Right lobe of liver (tissue), 6 donors: ENCODE measurements at regions not wholly inside any gene's neighbourhood (a gene's known extent, or its start where the extent isn't known, plus 50 kb on each side); places are given as distances from the start of the nearest gene placed in this dataset.
"Not testable (repeated sequence)": the region's sequence is repeated elsewhere in the genome, so short reads cannot be mapped to it uniquely, and the experiment has no call there.

Experiments
- ATAC-seq, 4 donors: fragments of 200-7000 bp; cut with Tn5 transposase; one replicate each; pipeline ENCODE4 v1.9.1; 2020; ENCODE audit warnings: mild to moderate bottlenecking in 4 of 4, moderate library complexity in 4 of 4
- DNase-seq, 3 donors: peaks; one replicate each; pipeline ENCODE4 v3.0.0-alpha.2; 2020
- H3K27ac ChIP-seq, 3 donors: fragments of 200-600 bp; one replicate each; pipeline ENCODE4 v1.8.0; 2022
- H3K27me3 ChIP-seq, 2 donors: fragments of 200-600 bp; one replicate each; pipeline ENCODE4 v1.8.0; 2022
- H3K36me3 ChIP-seq, 4 donors: fragments of 200-600 bp; sonication (generic) in 1 of 4; one replicate each; pipeline versions ENCODE4 v1.5.1 to v1.8.0; 2017 to 2022; ENCODE audit warnings: control low read depth in 1 of 4
- H3K4me1 ChIP-seq, 4 donors: fragments of 200-600 bp; sonication (generic) in 1 of 4; one replicate each; pipeline versions ENCODE4 v1.5.1 to v1.8.0; 2017 to 2022; ENCODE audit warnings: control low read depth in 1 of 4
- H3K4me3 ChIP-seq, 3 donors: fragments of 200-600 bp; one replicate each; pipeline ENCODE4 v1.8.0; 2022
- H3K9me3 ChIP-seq, 4 donors: fragments of 200-600 bp; sonication (generic) in 1 of 4; one replicate each; pipeline versions ENCODE4 v1.5.1 to v1.8.0; 2017 to 2022; ENCODE audit warnings: control low read depth in 1 of 4
- POLR2A ChIP-seq: fragments of 450-650 bp; IDR thresholded peaks from one replicate; pipeline ENCODE4 v1.6.1; 2017; ENCODE audit warnings: antibody characterized with exemption, mild to moderate bottlenecking
- WGBS: methylation state at CpG from one replicate; pipeline ENCODE4 v1.1.6; 2018; ENCODE audit warnings: low coverage, low lambda C conversion rate; ENCODE audit not compliant: insufficient coverage; ENCODE audit errors: missing lambda C conversion rate; 5-methylcytosine and 5-hydroxymethylcytosine counted together
- intact Hi-C, 2 donors: fragments of 100-400 bp; cut with DNase I; formaldehyde crosslinking; loops; one replicate each; pipeline versions ENCODE4 v1.11.2 to v1.14.1; 2022
- TF ChIP-seq, protein P1 (sequence below), 4 donors: fragments of 200-600 bp in 3 of 4; fragments of 450-650 bp in 1 of 4; IDR thresholded peaks; one replicate each; pipeline versions ENCODE4 v1.5.1 to v1.8.0; 2016 to 2022; ENCODE audit warnings: antibody characterized with exemption in 4 of 4, mild to moderate bottlenecking in 2 of 4
- donor health status: DM: no; HTN: yes; CAD: no.
- donor health status: DM: no; HTN: no; CAD: no.
- donor health status: DM: no; HTN: no; CAD: no.
- donor health status: DM: no; HTN: yes; CAD: no.
- donor health status: DM: no; HTN: yes; CAD: no.

DNA sequence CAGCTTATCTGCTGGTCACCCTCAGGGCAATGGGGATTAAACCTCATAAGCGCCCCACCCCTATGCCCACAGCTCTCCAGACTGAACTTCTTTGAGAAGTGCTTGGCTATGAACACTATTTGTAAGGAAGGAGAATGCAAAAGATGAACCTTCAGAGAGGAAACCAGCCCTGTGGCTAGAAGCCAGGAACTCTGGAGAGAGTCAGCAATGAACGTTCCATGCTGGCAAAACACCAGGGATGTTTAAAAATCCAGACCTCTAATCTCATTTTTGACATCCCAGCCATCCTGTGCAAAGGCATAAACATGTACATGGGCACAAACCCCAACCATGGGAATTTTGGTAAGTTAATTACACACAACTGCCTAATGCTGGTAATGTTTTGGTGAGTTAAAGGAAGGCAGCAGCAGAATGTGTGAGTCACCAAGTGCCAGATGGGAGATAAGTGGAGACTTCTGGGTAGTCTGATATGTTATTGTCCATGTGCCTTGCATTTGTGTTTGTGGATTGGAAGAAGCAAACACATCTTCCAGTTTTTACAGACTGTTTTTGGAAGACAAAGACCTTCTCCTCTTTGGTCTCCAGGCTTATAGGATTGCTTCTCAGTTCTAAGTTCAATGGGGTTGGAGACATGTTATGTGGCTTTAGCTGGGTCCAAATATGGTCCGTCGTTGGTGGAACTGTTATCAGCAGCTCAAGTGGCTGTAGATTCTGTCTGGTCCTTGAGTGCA is 174.1 kb upstream of the ETV3 start:
- ATAC-seq (peak in 3 of 4 donors; percentile 19 to 38 (median 31)), DNase-seq (peak in 1 of 3 donors; percentile 57)
- intact Hi-C loops = no loop called here
- 46% methylated on average over 4 of the region's 4 CpGs for WGBS
- Histone ChIP-seq H3K36me3 (no peaks in the 10 kb centered on the region), H3K4me3 (no peak overlapping the region), H3K9me3 (no peaks in the 10 kb centered on the region), H3K4me1 (peaks cover 0 to 23% (median 7%) of the 10 kb centered on the region in 4 donors), H3K27me3 (no peaks in the 10 kb centered on the region), H3K27ac (no peak overlapping the region)
- TF ChIP-seq, protein P1, sequence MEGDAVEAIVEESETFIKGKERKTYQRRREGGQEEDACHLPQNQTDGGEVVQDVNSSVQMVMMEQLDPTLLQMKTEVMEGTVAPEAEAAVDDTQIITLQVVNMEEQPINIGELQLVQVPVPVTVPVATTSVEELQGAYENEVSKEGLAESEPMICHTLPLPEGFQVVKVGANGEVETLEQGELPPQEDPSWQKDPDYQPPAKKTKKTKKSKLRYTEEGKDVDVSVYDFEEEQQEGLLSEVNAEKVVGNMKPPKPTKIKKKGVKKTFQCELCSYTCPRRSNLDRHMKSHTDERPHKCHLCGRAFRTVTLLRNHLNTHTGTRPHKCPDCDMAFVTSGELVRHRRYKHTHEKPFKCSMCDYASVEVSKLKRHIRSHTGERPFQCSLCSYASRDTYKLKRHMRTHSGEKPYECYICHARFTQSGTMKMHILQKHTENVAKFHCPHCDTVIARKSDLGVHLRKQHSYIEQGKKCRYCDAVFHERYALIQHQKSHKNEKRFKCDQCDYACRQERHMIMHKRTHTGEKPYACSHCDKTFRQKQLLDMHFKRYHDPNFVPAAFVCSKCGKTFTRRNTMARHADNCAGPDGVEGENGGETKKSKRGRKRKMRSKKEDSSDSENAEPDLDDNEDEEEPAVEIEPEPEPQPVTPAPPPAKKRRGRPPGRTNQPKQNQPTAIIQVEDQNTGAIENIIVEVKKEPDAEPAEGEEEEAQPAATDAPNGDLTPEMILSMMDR (IDR thresholded peaks at IDR 0.05) = no peak
- no peak for TF ChIP-seq POLR2A

DNA sequence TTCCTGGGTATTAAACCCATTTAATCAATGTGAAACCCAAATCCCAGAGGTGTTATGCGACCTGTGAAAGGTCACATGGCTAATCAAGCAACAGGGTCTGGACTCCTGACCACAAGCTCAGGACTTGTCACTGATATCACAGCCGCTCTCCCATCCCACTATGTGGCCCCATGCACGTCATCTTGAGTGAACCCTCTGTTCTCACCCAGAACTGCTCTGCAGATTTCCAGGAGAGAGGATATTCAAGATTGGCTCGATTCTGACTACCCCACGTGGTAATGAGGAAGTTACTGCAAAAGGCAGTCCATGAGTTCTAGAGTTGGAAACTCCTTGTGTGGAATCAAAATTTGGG is 173.5 kb upstream of the ETV3 start:
- ATAC-seq = no peak
- H3K9me3 ChIP-seq = no peaks in the 10 kb centered on the region
- intact Hi-C loops = no loop called here
- no peak overlapping the region for H3K4me3 ChIP-seq
- 39% methylated on average over 5 of the region's 5 CpGs for WGBS
- no peak for DNase-seq
- H3K27me3 ChIP-seq = no peaks in the 10 kb centered on the region
- TF ChIP-seq POLR2A = no peak
- TF ChIP-seq, protein P1 (IDR thresholded peaks at IDR 0.05) = no peak
- peaks cover 0 to 23% (median 7%) of the 10 kb centered on the region in 4 donors for H3K4me1 ChIP-seq
- no peaks in the 10 kb centered on the region for H3K36me3 ChIP-seq
- no peak overlapping the region for H3K27ac ChIP-seq

DNA sequence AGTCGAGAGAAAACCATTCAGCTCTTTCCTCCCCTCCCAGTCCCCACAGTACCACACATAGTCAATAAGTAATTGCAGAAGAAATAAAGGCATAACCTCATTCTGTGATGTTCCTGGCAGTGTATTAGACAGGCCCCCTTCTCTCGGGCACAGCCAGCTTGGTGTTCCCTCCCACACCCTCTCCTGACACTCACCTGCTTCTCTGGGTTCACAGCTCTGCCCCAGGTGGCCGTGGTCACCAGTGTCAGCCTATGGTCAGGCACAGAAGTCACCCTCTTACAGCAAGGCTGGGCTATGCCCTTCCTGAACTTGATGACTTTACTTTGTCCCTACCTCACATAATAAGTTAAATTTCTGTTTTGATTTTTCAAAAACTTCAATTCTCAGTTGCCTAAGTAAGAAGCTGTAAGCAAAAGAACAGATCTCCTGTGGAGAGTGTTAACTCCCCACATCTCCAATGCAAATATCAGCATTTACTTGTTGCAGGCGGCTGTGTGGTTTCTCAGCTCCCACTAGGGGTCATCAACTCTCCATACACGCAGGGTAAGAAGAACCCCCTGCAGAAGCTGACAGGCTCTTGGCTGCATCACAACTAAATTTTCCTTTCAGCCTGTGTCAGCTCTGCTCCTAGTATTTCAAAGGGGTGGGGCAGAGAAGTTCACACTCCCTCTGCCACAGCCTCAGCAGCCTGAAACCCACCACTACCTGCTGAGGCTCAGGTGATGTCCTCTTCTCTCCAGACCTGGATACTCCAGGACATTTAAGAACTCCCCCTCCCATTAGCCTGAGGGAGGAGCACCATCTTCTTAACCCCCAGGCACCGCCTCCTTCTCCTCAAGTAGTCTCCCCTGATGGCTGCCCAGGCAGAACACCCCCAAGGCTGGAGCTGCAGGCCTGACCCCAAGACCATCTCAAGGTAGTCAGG is 172.9 kb upstream of the ETV3 start:
- H3K4me3 ChIP-seq, DNase-seq, intact Hi-C loops, H3K27ac ChIP-seq, H3K36me3 ChIP-seq, H3K27me3 ChIP-seq, H3K9me3 ChIP-seq: not testable (repeated sequence)
- TF ChIP-seq, protein P1 (IDR thresholded peaks at IDR 0.05) = peak in 3 of 4 donors; percentile 17 to 35 (median 19)
- H3K4me1 ChIP-seq = peaks cover 0 to 23% (median 7%) of the 10 kb centered on the region in 4 donors
- peak in 2 of 4 donors; percentile 14 to 52 for ATAC-seq
- 46% methylated on average over 5 of the region's 6 CpGs for WGBS

DNA sequence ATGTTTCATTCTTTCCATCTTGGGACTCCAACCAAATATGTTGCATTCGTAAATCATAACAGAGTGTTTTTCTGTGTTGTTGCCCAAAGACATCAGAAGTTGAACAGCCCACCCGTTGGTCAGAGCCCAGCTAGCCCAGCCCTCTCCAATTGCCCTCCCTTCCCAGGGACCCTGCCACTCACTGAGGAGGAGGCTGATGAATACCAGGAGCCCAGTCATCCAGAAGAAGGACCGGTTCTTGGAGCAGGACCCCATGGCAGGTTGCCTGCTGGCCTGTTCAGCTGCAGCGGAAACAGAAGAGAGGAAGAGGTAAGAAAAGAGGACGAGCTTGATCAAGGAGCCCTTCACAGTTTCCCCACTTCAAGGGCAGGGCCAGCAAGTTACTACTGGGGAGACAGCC is 172.2 kb upstream of the ETV3 start:
- Histone ChIP-seq H3K36me3 (no peaks in the 10 kb centered on the region), H3K27ac (no peak overlapping the region), H3K4me3 (no peak overlapping the region), H3K9me3 (no peaks in the 10 kb centered on the region), H3K4me1 (peaks cover 0 to 23% (median 7%) of the 10 kb centered on the region in 4 donors), H3K27me3 (no peaks in the 10 kb centered on the region)
- WGBS = 63% methylated on average over 3 of the region's 5 CpGs
- TF ChIP-seq, protein P1 (IDR thresholded peaks at IDR 0.05) = no peak
- no peak for TF ChIP-seq POLR2A
- ATAC-seq = no peak
- intact Hi-C loops = no loop called here
- DNase-seq = no peak
